Esophagus squamous epithelium (tissue), 5 donors: ENCODE measurements at regions not wholly inside any gene's neighbourhood (a gene's known extent, or its start where the extent isn't known, plus 50 kb on each side); places are given as distances from the start of the nearest gene placed in this dataset.
A peak's percentile ranks its signal among the peaks of the same experiment; 100 is the strongest.
"Not testable (repeated sequence)": the region's sequence is repeated elsewhere in the genome, so short reads cannot be mapped to it uniquely, and the experiment has no call there.

Source experiments
- DNase-seq: peaks from one replicate; lab custom pipeline; 2025; lab: John Stamatoyannopoulos, UW
- H3K27ac ChIP-seq, 4 donors: fragments of 200-600 bp; sonication (generic); one replicate each; pipeline ENCODE4 v1.5.1; 2016 to 2019; ENCODE audit warnings: mild to moderate bottlenecking in 1 of 4
- H3K27me3 ChIP-seq, 4 donors: fragments of 200-600 bp; sonication (generic); 1 replicate in 3 of 4; 2 replicates in 1 of 4; pipeline versions ENCODE4 v1.5.1 to v1.6.0; 2017 to 2021; ENCODE audit warnings: antibody characterized with exemption in 1 of 4
- H3K36me3 ChIP-seq, 3 donors: fragments of 200-600 bp; sonication (generic); one replicate each; pipeline ENCODE4 v1.5.1; 2016 to 2019
- H3K4me1 ChIP-seq, 3 donors: fragments of 200-600 bp; sonication (generic); one replicate each; pipeline ENCODE4 v1.5.1; 2017 to 2019
- H3K4me3 ChIP-seq, 4 donors: fragments of 200-600 bp; sonication (generic); 1 replicate in 3 of 4; 2 replicates in 1 of 4; pipeline ENCODE4 v1.5.1; 2016 to 2019; ENCODE audit warnings: mild to moderate bottlenecking in 2 of 4, moderate library complexity in 1 of 4
- H3K9me3 ChIP-seq, 3 donors: fragments of 200-600 bp; sonication (generic); one replicate each; pipeline ENCODE4 v1.5.1; 2016 to 2019
- POLR2A ChIP-seq, 4 donors: fragments of 450-650 bp; IDR thresholded peaks; one replicate each; pipeline ENCODE4 v1.6.1; 2017; ENCODE audit warnings: antibody characterized with exemption in 4 of 4, mild to moderate bottlenecking in 4 of 4, moderate library complexity in 3 of 4
- WGBS, 2 donors: methylation state at CpG; one replicate each; pipeline ENCODE4 v1.1.5; 2018; 5-methylcytosine and 5-hydroxymethylcytosine counted together
- intact Hi-C: fragments of 100-400 bp; cut with DNase I; formaldehyde crosslinking; loops from one replicate; pipeline ENCODE4 v1.15.0; 2022
- TF ChIP-seq, protein P1 (sequence below), 6 experiments: fragments of 450-650 bp in 4 of 6; fragments of 200-600 bp in 2 of 6; sonication (generic) in 2 of 6; IDR thresholded peaks; one replicate each; pipeline ENCODE4 v1.5.1; 2016 to 2019; ENCODE audit warnings: antibody characterized with exemption in 6 of 6, mild to moderate bottlenecking in 4 of 6, moderate library complexity in 4 of 6
- donor health status: DM: yes; HTN: yes; CAD: no.

DNA sequence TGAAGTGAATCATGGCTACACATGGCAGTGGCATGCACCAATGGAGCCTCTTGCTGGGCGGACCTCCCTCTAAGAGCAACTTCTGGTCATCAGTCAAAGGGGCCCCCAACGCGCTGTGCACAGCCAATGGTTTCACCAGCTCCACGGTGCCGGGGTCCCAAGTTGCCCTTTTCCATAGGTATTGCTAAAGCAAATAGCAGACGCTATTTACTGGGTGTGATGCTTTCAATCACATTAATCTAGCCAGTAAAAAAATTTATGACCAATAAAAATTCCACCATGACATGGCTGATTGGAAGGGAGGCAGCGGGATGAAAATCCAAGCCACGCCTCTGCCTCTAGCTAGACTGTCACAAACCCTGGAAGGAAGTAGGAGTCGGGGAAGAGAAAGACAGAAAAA lies 680.3 kb upstream of the SOX9 start:
- no peak for TF ChIP-seq POLR2A (IDR thresholded peaks at IDR 0.05)
- TF ChIP-seq, protein P1, sequence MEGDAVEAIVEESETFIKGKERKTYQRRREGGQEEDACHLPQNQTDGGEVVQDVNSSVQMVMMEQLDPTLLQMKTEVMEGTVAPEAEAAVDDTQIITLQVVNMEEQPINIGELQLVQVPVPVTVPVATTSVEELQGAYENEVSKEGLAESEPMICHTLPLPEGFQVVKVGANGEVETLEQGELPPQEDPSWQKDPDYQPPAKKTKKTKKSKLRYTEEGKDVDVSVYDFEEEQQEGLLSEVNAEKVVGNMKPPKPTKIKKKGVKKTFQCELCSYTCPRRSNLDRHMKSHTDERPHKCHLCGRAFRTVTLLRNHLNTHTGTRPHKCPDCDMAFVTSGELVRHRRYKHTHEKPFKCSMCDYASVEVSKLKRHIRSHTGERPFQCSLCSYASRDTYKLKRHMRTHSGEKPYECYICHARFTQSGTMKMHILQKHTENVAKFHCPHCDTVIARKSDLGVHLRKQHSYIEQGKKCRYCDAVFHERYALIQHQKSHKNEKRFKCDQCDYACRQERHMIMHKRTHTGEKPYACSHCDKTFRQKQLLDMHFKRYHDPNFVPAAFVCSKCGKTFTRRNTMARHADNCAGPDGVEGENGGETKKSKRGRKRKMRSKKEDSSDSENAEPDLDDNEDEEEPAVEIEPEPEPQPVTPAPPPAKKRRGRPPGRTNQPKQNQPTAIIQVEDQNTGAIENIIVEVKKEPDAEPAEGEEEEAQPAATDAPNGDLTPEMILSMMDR (IDR thresholded peaks at IDR 0.05): no peak
- Histone ChIP-seq H3K27me3 (no peaks in the 10 kb centered on the region), H3K36me3 (no peaks in the 10 kb centered on the region), H3K27ac (peak overlapping the region in 2 of 4 donors; percentile 11 to 54), H3K4me3 (no peak overlapping the region), H3K4me1 (peaks cover 0 to 24% (median 9%) of the 10 kb centered on the region in 3 donors), H3K9me3 (no peaks in the 10 kb centered on the region)
- intact Hi-C loops: no loop called here
- WGBS, 2 donors: 78 to 79% methylated on average over 9 of the region's 9 CpGs
- no peak for DNase-seq

DNA sequence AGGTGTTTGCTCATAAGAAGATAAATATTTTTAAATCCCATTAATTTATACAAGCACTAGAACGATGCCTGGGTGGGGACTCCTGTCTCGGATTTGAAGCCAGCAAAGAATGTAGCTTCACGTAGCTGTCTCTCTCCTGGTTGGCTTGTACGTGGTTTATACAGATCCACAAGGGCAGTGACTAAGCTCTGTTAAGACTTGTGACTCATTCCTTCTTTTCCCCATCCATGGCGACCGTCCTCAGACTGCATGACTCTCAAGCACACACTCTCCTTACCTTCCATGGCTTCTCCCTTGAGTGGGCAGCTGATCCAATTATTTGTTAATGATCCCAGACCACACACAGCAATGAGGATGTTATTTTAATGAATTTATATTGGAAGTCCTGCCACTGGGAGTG lies 679.7 kb upstream of the SOX9 start:
- Histone ChIP-seq H3K27ac (peak overlapping the region in 2 of 4 donors; percentile 11 to 54), H3K36me3 (no peaks in the 10 kb centered on the region), H3K4me1 (peaks cover 0 to 24% (median 9%) of the 10 kb centered on the region in 3 donors), H3K4me3 (no peak overlapping the region), H3K27me3 (no peaks in the 10 kb centered on the region), H3K9me3 (no peaks in the 10 kb centered on the region)
- DNase-seq: no peak
- TF ChIP-seq POLR2A (IDR thresholded peaks at IDR 0.05): no peak
- TF ChIP-seq, protein P1 (IDR thresholded peaks at IDR 0.05): no peak
- 34 to 54% methylated on average over 6 of the region's 6 CpGs for whole genome bisulfite sequencing, 2 donors
- intact Hi-C loops: no loop called here

DNA sequence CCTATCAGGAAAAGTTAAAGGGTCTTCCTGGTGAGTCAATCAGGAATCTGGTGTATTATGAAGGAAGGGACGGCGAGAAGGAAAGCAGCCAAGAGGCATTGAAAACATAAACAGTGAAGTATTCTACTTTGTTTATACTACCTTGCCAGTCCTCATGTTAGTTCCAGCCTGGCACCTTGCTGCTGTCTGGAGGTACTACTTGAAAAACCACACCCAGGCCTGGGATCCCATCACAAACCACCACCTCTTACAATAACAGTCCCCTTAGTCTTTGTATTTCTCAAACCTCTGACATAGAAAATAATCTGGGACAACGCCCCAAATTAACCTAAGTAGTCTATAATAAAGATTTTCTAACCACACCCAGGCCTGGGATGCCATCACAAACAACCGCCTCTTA lies 676.7 kb upstream of the SOX9 start:
- TF ChIP-seq POLR2A (IDR thresholded peaks at IDR 0.05): no peak
- TF ChIP-seq, protein P1 (IDR thresholded peaks at IDR 0.05): peak in 1 of 6 experiments; percentile 11
- no peaks in the 10 kb centered on the region for H3K27me3 ChIP-seq
- no peak overlapping the region for H3K27ac ChIP-seq
- DNase-seq: no peak
- no peaks in the 10 kb centered on the region for H3K9me3 ChIP-seq
- H3K4me1 ChIP-seq: peaks cover 0 to 28% (median 2%) of the 10 kb centered on the region in 3 donors
- intact Hi-C loops: no loop called here
- H3K36me3 ChIP-seq: no peaks in the 10 kb centered on the region
- WGBS, 2 donors: 75 to 88% methylated on average over 4 of the region's 4 CpGs
- no peak overlapping the region for H3K4me3 ChIP-seq

DNA sequence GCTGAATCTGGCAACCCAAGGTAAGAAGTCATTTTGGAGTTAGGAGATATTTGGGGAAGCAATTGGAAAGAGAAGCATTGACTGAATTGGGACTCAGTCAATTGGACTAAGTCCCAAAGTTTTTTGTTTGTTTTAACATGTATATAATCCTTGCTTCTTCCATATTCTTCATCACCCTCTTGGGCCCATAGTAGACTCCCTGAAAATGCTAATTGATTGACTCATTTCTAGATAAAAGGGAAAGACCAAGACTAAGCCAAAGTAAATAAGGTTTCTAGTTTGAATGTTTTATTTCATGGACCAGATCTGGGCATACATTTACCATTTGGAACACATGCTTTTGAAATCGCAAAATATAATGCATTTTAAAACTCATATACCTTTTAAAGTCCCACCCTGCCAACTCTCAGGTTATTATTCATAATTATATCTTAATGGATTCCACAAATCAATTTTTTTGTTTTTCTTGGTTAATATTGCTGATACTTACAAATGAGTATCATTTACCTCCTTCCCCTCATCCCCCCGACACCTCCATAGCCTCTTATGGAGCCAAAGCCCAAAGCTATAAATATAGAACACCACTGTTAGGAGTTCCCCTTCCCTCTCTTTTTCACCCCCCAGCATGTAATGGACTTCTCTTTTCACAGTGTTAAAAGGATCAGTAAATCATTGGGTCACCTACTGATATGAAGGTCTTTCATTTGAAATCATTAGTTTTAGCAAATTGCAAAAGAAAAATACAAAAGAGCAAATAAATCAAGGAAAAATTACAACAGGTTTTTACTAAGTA lies 674.0 kb upstream of the SOX9 start:
- WGBS, 2 donors: 43 to 78% methylated on average over 2 of the region's 2 CpGs
- no peak overlapping the region for H3K27ac ChIP-seq
- H3K9me3 ChIP-seq: no peaks in the 10 kb centered on the region
- no peaks in the 10 kb centered on the region for H3K27me3 ChIP-seq
- no peaks in the 10 kb centered on the region for H3K36me3 ChIP-seq
- intact Hi-C loops: no loop called here
- no peak overlapping the region for H3K4me3 ChIP-seq
- no peak for DNase-seq
- H3K4me1 ChIP-seq: peaks cover 0 to 12% (median 0%) of the 10 kb centered on the region in 3 donors
- TF ChIP-seq, protein P1 (IDR thresholded peaks at IDR 0.05): no peak
- TF ChIP-seq POLR2A (IDR thresholded peaks at IDR 0.05): no peak

DNA sequence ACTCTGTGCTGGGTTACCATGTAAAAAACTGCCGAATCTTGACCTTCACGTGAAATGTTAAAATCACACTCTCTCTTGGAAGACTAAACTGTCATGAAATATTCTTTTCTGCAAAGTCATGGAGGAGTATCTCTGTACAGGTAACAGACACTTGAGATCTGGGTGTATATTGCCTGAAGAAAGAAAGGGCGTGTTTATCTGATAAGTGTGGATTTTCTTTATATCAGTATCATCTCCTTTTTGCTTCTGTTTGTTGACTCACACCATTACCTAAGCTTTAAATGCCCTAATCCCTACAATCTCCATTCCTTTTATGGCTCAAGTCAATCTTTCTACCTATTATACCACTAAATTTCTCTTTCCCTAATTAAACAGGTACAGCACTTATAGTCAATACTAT lies 673.2 kb upstream of the SOX9 start:
- intact Hi-C loops: no loop called here
- no peaks in the 10 kb centered on the region for H3K27me3 ChIP-seq
- peaks cover 0 to 12% (median 0%) of the 10 kb centered on the region in 3 donors for H3K4me1 ChIP-seq
- no peak overlapping the region for H3K27ac ChIP-seq
- no peaks in the 10 kb centered on the region for H3K36me3 ChIP-seq
- TF ChIP-seq POLR2A (IDR thresholded peaks at IDR 0.05): no peak
- TF ChIP-seq, protein P1 (IDR thresholded peaks at IDR 0.05): no peak
- H3K4me3 ChIP-seq: no peak overlapping the region
- no peaks in the 10 kb centered on the region for H3K9me3 ChIP-seq
- 88% methylated on average over 3 of the region's 3 CpGs for WGBS, 2 donors
- DNase-seq: no peak

DNA sequence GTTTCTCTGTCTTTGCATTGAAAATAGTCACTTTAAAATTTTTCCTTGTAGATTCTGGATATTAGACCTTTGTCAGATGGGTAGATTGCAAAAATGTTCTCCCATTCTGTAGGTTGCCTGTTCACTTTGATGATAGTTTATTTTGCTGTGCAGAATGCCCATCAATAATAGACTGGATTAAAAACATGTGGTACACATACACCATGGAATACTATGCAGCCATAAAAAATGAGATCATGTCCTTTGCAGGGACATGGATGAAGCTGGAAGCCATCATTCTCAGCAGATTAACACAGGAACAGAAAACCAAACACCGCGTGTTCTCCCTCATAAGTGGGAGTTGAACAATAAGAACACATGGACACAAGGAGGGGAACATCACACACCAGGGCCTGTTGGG lies 670.2 kb upstream of the SOX9 start:
- 65 to 69% methylated on average over 2 of the region's 2 CpGs for WGBS, 2 donors
- DNase-seq, H3K36me3 ChIP-seq, H3K27ac ChIP-seq, H3K27me3 ChIP-seq, H3K9me3 ChIP-seq, intact Hi-C loops, H3K4me3 ChIP-seq: not testable (repeated sequence)
- H3K4me1 ChIP-seq: peaks cover 0 to 18% (median 0%) of the 10 kb centered on the region in 3 donors
